ENCODE measurements at regions not wholly inside any gene's neighbourhood (a gene's known extent, or its start where the extent isn't known, plus 50 kb on each side); places are given as distances from the start of the nearest gene placed in this dataset.

DNA sequence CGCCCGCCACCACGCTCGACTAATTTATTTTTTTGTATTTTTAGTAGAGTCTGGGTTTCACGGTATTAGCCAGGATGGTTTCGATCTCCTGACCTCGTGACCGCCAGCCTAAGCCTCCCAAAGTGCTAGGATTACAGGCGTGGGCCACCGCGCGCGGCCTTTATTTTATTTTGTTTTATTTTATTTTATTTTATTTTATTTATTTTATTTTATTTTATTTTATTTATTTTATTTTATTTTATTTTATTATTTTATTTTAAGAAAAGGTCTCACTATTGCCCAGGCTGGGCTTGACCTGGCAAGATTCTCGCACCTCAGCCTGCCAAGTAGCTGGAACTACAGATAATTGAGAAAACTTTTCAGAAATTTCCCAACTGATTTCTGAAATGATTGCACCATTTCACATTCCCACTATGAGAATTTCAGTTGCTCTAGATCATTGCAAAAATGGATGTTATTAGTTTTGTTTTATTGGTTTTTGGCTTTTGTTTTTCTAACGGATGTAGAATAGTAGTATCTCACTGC, 358.3 kb downstream of the SLC6A15 start (continued):
- no peak for TF ChIP-seq ZNF274 (IDR thresholded peaks at IDR 0.05; ENCODE audit: borderline replicate concordance, extremely low read depth, low read length)

All from H1 (cell line).